ENCODE measurements at regions not wholly inside any gene's neighbourhood (a gene's known extent, or its start where the extent isn't known, plus 50 kb on each side); places are given as distances from the start of the nearest gene placed in this dataset.

- TF ChIP-seq CTCF (IDR thresholded peaks at IDR 0.05; ENCODE audit: insufficient read depth, low read length, poor library complexity, severe bottlenecking) (no peak), EZH2phosphoT487 (conservative IDR thresholded peaks at IDR 0.05; ENCODE audit: low read length) (no peak)
Observed at GRCh38 chr4:19645589-19645988, 606.1 kb upstream of the SLIT2 start.

All from SU-DHL-6 (cell line).